Kasumi-1 (cell line): ENCODE measurements at regions not wholly inside any gene's neighbourhood (a gene's known extent, or its start where the extent isn't known, plus 50 kb on each side); places are given as distances from the start of the nearest gene placed in this dataset.
"Not testable (repeated sequence)": the region's sequence is repeated elsewhere in the genome, so short reads cannot be mapped to it uniquely, and the experiment has no call there.

Experiments
- DNase-seq, 2 experiments: peaks; one replicate each; lab custom pipeline; 2025; lab: John Stamatoyannopoulos, UW

DNA sequence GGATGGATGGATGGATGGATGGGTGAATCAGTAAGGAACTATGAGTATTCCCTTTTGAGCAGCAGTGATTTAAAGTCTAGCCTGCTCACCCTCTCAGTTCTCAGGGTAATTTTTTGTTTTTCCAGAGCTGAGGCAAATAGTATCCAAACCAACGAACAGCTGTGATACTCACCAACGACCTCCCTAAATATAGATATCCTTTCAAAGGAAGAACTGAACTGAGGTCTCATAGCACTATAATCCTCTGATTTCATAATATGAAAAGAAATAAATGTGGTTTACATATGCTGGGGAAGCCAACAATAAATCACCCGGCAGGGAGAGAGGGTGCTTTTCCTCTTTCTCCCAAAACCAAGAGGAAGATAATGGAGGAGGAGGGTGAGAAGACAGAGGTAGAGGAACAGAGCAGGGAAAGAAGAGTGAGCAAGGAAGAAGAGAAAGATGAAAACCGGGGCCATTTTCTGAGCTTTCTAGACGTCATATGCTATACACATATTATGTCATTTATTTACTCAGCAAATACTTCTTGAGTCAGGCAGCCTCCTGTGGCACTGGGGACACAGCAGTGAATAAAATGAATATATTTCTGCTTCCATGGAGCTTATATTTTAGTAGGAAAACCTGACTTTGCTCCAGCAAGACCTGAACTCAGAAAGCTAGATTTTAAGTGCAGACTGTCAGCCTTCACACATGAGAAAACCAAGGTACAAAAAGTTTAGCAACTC, 710.7 kb upstream of the TBX3 start:
- DNase-seq, result no peak

DNA sequence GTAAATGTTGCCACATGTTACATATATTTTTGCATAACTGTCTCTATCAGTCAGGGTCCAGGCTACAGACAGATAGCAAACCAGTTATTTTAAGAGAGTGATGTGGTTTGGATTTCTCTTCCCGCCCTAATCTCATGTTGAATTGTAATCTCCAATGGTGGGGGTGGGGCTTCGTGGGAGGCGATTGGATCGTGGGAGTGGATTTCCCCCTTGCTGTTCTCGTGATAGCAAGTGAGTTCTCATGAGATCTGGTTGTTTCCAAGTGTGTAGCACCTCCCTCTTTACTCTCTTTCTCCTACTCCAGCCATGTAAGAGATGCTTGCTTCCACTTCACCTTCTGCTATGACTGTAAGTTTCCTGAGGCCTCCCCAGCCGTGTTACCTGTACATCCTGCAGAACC, 704.2 kb upstream of the TBX3 start:
- no peak for DNase-seq

DNA sequence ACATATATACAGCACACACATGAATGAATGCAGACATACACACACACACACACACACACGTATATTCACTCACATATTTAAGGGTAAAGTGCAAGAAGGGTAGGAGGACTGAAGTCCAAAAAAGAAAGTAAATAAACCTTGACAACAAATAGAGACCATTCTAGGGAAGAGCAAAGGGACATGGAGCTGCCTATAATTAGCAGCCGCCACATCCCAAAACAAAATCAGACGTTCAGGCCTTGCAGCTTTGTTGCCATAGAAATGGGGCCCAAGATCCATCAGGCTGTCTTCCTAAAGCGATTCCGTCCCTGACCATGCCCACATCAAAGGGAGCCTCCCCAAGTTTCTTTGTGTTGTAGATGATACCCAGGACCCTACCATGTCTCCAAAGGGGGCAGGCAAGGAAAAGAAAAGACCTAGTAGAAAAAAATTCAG, 703.5 kb upstream of the TBX3 start:
- no peak for DNase-seq

DNA sequence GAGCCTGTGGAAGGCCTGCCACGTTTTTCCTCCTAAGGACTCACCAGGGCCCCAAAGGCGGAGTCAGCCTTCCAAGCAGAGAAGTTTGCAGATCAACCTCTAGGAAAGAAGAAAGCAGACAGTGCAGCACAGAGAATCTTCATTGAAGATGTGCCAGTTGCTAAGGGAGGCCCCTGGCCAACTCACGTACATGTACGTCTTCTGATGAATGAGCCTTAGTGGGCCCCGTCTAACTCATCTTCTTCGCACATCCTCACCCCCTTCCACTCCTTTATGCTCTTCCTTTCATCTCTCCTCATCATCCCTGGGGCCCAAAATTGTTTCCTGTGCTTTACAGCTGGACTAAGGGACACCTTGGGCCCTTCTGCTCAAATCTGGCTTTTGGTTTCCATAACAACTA, 703.0 kb upstream of the TBX3 start:
- DNase-seq, result no peak

DNA sequence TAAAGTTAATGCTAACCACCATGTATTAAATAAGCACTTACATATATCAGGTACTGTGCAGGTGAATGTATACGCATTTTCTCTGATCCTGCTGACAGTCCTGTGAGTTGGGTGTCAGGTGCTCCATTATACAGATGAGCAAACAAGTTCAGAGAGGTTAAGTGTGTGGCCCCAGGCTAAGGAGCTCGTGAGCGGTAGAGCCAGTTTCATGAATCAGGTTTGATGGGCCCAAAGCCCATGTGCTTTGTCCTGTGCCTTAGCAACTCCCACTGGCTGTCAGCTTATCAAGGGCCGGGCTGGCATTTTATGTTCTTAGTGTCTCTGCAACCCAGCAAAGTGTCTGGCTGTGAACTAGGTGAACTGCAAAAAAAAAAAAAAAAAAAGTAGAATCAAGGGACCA, 701.2 kb upstream of the TBX3 start:
- no peak for DNase-seq

DNA sequence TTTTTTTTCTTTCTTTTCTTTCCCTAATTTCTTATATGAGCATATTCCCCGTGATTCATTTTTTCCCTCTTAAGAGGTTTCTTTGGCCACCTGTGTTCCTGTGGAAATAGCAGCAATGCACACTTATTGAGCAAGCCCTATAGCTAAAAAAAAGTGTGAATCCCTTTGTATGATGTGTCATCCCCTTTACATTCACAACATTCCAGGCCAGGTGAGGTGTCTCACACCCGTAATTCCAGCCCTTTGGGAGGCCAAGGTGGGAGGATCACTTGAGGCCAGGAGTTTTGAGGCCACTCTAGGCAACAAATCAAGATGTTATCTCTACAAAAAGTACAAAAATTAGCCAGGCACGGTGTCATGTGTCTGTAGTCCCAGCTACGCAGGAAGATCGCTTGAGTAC, 700.4 kb upstream of the TBX3 start:
- no peak for DNase-seq

DNA sequence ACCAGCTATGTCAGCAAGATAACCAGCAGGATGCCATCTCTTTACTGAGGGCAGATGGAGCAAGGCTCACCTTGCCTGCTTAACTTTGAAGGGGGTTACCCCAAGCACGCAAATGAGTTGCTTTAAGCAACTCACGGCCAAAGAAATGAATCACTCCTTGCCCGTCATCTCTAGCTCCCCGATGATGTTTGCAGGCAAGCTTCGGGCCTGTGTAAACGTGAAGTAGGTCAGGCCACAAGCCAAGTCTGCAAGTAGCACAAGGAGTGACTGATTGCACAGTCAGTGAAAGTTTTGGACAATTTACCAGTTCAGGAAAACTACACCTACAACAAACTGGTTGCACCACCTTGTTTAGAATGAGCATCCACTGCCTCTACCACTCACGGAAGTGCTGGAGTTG, 699.7 kb upstream of the TBX3 start:
- DNase-seq, result no peak

DNA sequence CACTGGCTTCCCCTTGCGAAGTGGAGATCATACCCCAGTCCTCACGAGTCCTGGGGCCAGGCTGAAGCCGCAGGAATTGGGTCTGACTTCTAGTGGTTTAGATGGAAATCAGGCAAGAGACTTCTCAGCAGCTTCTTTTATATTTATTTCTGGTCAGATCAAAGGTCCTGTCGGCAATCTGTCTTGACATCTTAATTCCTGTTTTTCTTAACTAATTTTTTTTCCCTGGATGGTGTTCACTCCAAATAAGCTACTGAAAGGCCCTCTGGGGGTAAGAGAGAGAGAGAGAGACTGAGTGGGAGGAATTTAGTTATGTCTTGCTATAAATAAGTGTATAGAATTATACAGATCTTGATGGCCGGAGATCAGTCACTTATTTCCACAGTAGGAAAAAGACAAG, 698.7 kb upstream of the TBX3 start:
- no peak for DNase-seq

DNA sequence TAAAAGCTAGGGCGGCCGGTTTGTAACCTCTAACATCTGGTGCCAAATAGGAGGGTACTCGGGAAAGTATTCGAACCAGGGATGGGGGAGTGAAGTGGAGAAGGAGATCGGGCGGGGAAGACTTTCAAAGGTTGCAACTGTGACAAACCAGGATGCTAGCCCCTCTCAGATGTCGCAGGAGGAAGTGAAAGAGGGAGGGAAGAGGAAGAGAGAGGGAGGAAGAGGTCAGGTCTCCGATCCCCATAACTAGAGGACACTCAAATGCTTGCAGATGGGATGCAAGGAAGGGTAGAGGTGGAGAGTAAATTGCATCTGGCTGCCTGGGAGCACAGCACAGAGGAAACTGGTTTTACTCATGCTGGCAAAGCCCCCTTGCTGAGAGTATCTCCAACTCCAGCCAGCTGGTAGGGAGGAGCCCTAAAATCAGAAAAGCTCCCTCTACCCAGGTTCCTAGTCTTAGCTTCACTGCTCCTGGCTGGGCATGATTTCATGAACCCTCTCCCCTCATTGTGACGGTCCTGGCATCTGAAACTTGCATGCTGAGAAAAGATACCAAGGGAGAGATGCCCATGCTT, 696.7 kb upstream of the TBX3 start:
- no peak for DNase-seq

DNA sequence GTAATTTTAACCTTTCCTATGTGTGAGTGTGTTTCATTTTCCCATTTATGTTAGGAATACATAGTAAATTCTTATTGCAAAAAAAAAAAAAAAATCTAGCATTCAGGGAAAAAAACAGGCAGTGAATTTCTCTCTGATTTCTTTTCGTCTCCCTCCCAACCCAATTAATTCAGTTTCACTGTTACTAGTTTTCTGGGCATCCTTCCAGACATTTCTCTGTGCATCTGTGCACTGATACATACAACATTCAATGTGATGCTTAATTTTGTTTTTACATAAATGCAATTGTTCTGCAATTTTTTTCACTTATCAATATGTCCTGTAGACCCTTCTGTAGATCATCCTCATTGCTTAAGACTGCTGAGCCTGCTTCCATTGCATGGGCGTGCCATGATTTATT, 694.3 kb upstream of the TBX3 start:
- no peak for DNase-seq

DNA sequence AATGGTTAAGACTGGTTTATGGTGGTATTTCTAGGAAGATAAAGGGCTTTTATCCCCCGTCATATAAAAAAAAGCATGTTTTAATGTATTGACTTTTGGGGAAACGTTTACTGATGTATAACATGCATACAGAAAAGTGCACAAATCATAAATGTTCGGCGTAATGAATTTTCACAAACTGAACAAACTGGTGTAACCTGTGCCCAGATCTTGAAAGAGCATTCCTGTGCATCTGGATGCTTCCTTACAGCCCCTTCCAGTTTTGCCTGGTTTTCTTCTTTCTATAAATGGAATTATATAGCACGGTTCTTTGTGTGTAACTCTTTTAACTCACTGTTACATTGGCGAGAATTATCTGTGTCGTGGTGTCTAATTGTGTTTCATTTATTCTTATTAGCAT, 693.8 kb upstream of the TBX3 start:
- no peak for DNase-seq

DNA sequence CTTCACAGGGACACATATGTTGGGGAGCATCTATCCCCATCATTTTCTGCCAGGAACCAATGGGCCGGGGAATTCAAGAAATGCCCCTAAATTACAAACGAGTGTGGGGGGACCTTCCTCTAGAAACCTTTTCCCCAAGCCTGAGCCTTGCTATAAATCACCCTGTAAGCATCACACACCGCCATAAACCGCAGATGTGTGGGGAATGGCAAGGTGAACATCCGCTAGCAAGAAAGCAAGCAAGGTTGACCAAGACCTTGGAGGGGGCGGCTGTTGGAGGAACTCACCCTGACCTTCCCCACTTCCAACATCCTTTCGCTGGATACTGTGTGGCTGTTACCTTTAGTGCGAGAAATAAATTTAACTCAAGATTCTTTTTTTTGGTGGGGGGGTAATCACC, 693.3 kb upstream of the TBX3 start:
- no peak for DNase-seq

DNA sequence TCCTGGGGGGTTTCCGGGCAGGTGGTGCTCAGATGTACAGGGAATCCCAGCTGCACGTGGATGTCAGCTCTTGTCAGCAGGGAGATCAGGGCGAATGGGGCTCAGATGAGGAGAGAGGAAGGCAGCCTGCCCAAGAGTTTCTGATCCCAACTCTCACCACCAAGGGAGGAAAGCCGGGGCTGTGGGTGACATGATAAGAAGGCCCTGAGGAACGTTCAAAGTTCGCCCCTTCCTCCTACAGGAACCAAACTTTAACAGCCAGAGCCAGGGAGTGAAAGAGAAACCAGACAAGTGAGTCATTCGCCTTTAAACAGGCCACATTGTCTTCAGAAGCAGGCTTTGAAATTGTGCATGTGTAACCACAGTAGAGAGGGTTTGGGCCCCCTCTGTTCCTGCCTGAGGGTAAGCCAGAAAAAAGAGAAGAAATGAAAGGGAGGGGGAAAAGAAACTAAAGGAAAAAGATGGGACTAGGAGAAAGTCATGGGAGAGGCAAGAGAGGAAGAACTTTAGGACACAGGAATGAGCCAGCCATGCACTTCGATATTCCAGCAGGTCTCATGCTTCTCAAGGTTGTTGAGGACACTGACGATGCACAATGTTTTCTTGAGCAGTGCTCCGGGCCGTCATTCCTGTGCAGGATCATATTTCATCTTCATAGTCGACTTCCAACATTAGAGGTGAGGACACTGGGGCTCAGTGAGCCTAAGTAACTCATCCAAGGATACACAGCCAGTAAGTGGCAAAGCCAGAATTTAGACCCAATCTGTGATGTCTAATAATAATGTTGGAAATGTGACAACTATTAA, 691.4 kb upstream of the TBX3 start:
- DNase-seq, result no peak

DNA sequence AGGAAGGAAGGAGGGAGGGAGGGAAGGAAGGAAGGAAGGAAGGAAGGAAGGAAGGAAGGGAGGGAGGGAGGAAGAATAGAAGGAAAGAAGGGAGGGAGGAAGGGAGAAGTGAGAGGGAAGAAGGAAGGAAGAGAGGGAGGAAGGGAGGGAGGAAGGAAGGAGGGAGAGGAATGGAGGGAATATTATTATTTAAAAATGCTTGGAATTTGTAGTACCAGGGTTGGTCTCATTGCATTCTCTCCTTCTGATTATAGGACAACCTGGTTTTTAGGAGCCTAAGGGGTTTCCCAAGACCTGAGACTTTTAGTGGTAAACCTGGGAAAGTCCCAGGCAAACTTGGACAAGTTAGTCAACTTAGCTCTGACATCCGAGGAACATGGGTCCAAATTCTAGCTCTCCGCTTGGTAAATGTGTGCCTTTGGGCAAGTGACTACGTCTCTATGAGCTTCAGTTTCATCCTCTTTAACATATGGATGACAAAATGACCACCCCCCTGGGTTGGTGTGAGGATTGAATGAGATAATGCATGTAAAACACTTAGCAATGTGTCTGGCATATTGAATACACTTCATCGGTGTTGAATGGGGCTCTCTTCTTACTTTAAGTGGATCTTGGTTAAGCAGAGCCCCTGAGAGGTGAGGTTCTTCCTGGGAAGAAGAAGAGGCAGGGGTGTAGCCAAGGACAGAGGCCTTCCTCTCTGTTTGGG, 690.7 kb upstream of the TBX3 start:
- no peak for DNase-seq

DNA sequence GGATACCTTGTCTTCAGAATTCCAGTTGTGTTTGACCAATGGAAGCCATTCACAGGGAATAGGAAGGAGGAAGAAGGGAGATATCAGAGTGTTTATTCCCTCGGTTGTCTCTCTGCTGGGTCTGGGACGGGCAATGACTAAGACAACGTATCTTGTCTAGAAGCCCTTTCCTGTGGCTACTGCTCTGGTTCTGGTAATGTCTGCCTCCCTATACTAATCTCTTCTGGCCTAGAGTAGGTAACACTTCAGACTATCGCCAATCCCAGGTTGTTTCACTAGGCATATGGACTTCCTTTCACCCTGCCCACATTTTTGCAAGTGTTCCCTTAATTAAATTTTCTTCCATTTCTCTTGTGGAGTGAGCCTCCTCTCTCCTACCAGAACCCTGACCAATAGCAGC, 687.7 kb upstream of the TBX3 start:
- no peak for DNase-seq

DNA sequence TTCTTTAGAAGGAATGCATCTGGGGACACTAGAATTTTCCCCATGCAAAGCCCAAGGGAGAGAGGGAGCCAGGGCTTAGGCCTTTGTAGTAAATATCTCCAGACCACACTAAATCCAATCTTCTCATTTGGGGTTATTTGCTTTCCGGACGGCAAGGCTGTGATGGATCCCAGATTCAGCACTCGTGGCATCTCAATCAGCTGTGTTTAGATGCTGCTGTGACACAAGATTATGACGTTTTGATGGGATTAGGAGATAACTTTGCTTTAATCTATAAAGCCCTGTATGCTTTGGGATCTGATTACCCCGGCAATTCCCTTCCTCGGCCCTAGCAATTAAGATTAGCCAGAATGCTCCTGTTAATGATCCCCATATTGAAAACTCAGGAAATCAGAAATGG, 686.7 kb upstream of the TBX3 start:
- no peak for DNase-seq

DNA sequence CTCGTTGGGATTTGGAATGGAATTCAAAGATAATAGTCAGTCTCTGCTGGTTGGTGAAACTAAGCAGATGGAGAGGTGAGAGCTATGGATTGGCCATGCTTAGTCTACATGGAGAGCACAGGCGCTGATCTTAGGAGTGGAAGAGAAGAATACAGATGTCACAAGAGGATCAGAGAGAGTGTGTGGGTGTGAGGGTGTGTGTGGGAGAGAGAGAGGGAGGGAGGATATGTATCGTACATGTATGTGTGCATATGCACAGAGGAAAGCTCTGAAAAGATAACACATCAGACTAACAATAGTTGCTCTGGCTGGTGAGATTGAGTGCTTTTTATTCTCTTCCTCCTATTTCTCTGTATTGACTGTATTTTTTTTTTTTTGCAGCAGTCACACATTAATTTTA, 686.2 kb upstream of the TBX3 start:
- no peak for DNase-seq

DNA sequence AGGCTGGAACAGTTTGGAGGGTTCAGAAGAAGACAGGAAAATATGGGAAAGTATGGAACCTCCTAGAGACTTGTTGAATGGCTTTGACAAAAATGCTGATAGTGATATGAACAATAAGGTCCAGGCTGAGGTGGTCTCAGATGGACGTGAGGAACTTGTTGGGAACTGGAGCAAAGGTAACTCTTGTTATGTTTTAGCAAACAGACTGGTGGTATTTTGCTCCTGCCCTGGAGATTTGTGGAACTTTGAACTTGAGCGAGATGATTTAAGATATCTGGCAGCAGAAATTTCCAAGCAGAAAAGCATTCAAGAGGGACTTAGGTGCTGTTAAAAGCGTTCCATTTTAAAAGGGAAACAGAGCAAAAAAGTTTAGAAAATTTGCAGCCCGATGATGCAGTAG, 682.3 kb upstream of the TBX3 start:
- not testable (repeated sequence) for DNase-seq

DNA sequence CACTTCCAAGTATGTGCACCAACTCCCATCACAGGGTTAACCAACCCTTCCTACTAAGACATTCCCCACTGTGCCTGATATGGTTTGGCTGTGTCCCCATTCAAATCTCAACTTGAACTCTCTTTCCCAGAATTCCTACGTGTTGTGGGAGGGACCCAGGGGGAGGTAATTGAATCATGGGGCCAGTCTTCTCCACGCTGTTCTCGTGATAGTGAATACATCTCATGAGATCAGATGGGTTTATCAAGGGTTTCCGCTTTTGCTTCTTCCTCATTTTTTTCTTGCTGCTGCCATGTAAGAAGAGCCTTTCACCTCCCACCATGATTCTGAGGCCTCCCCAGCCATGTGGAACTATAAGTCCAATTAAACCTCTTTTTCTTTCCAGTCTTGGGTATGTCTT, 681.8 kb upstream of the TBX3 start:
- not testable (repeated sequence) for DNase-seq

DNA sequence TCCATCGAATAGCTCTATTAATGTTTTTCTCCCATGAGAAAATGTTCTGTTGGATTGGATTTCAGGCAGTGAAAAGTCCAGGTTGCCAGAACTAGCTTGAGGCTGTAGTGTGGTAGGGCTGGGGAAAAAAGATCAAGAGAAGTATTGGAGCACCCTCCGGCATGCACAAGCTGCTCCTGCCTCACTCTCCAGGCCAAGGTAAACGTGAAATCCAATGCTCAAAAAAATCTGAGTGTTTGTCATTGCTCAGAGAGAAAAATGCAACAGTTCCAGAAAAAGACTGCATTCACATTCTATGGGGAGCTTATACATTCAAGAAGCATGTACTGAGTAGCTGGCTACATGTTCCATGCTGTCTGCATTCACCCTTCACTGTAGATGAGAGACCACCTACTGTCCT, 680.9 kb upstream of the TBX3 start:
- DNase-seq, result no peak

DNA sequence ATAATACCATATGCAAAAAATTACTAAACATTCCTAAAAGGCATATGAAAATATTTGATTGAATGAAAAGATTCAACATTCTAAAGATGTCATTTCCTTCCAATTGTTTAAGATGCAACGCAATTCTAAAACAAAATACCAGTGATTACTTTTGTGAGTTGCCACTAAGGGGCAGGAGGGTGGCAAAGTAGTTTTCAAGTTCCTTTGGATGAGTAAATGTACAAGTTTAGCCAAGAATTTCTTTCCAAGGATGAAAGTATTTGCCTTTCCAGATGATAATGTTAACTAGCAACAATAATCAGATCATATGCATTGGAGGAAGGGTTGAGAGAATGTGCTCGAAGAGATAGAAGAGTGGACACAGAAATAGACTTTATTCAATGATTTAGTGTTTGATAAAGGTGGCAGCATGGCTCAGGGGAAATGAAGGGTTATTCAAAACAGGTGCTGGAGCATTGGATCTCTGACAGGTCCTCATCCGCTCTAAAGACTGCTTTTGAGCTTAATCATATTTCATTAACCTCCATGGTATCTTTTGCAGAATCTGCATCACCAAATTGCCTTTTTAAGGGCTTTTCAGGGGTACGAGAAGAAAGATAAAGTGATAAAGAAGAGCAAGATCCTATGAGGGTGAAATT, 678.5 kb upstream of the TBX3 start:
- no peak for DNase-seq

DNA sequence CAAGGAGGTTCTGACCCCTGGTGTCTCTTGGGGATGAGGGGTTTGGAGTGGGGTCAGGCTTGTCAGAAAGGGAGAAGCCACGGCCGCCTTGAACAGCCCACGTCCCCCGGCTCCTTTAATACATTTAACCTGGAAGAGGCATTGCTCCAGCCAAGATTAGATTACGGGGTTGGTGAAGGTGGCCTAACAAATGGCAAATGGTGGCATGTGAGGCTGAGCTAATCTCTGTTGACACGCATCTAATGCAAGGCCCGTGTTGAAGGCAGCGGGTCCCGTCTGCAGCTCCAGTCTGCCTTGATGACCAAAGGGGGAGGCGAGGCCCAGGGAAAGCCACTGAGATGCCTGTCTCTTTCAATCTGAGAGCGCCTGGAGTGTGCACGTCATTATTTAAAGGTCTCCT, 673.7 kb upstream of the TBX3 start:
- no peak for DNase-seq
